K562 (cell line): ENCODE measurements at regions not wholly inside any gene's neighbourhood (a gene's known extent, or its start where the extent isn't known, plus 50 kb on each side); places are given as distances from the start of the nearest gene placed in this dataset.

Experiments
- COPS2 ChIP-seq: fragments of 450-650 bp; conservative IDR thresholded peaks from 2 replicates; pipeline ENCODE4 v1.6.1; 2016; ENCODE audit warnings: mild to moderate bottlenecking, moderate library complexity
- GTF3C2 ChIP-seq: IDR thresholded peaks from 3 replicates; pipeline ENCODE4 v1.6.1; 2011; ENCODE audit warnings: borderline replicate concordance, mild to moderate bottlenecking, moderate library complexity; ENCODE audit not compliant: insufficient read length; ENCODE audit errors: extremely low read depth
- SNRNP70 ChIP-seq: fragments of 200-400 bp; formaldehyde crosslinking; optimal IDR thresholded peaks from 2 replicates; pipeline ENCODE3; 2017; ENCODE audit warnings: low read depth, low read length
- TEAD4 ChIP-seq, 2 experiments: sonication (generic) in 1 of 2; formaldehyde crosslinking in 1 of 2; IDR thresholded peaks; 2 replicates each; pipeline versions ENCODE4 v1.6.1 to v1.8.0; 2012 to 2022; ENCODE audit warnings: borderline replicate concordance in 1 of 2, inconsistent platforms in 1 of 2, low read length in 1 of 2, mild to moderate bottlenecking in 1 of 2, missing genetic modification reagents in 1 of 2
- ZNF639 ChIP-seq, 2 experiments: fragments of 200-800 bp in 1 of 2; sonication (Bioruptor generic) in 1 of 2; sonication (generic) in 1 of 2; formaldehyde crosslinking in 1 of 2; IDR thresholded peaks in 1 of 2; conservative IDR thresholded peaks in 1 of 2; 2 replicates each; pipeline versions ENCODE4 v1.5.0 to v1.6.1; 2016 to 2020; ENCODE audit warnings: missing compliant biosample characterization in 1 of 2, missing genetic modification characterization in 1 of 2, missing genetic modification reagents in 1 of 2

GRCh38 chr13:104614361-104615145, 1548.3 kb upstream of the SLC10A2 start:
- TF ChIP-seq GTF3C2, result no peak
- TF ChIP-seq ZNF639 (CRISPR knock-in tag; conservative IDR thresholded peaks at IDR 0.05 in 1 of 2, IDR thresholded peaks at IDR 0.05 in 1 of 2), result no peak
- no peak for TF ChIP-seq COPS2
- TF ChIP-seq TEAD4 (IDR thresholded peaks at IDR 0.05; ENCODE audit: low read length), result no peak
- no peak for TF ChIP-seq TEAD4 (CRISPR knock-in tag; IDR thresholded peaks at IDR 0.05; ENCODE audit: borderline replicate concordance)
- TF ChIP-seq SNRNP70, result no peak
